WERI-Rb-1 (cell line): ENCODE measurements at regions not wholly inside any gene's neighbourhood (a gene's known extent, or its start where the extent isn't known, plus 50 kb on each side); places are given as distances from the start of the nearest gene placed in this dataset.

ENCODE experiments used
- DNase-seq: peaks from one replicate; pipeline ENCODE4 v3.0.0-alpha.2; 2020
- H3K27ac ChIP-seq: fragments of 250-450 bp; sonication (Bioruptor Pico); 2 replicates; pipeline ENCODE4 v1.5.1; 2020; ENCODE audit warnings: mild to moderate bottlenecking, moderate library complexity
- H3K27me3 ChIP-seq: fragments of 250-450 bp; sonication (Bioruptor Pico); 2 replicates; pipeline ENCODE4 v1.5.1; 2021; ENCODE audit warnings: mild to moderate bottlenecking, low read depth, moderate library complexity; ENCODE audit not compliant: insufficient read depth, severe bottlenecking
- H3K36me3 ChIP-seq: fragments of 250-450 bp; sonication (Bioruptor Pico); 2 replicates; pipeline ENCODE4 v1.5.1; 2020; ENCODE audit warnings: mild to moderate bottlenecking, moderate library complexity
- H3K4me3 ChIP-seq: 2 replicates; pipeline ENCODE4 v1.5.1; 2011; ENCODE audit warnings: low read depth, mild to moderate bottlenecking, control low read depth, low read length
- H3K9me3 ChIP-seq: fragments of 250-450 bp; sonication (Bioruptor Pico); 2 replicates; pipeline ENCODE4 v1.5.1; 2021; ENCODE audit warnings: mild to moderate bottlenecking, moderate library complexity; ENCODE audit not compliant: severe bottlenecking
- TF ChIP-seq, protein P1 (sequence below): IDR thresholded peaks from 2 replicates; pipeline ENCODE4 v1.5.1; 2011; ENCODE audit warnings: low read depth, mild to moderate bottlenecking, control low read depth, inconsistent platforms, low read length

DNA sequence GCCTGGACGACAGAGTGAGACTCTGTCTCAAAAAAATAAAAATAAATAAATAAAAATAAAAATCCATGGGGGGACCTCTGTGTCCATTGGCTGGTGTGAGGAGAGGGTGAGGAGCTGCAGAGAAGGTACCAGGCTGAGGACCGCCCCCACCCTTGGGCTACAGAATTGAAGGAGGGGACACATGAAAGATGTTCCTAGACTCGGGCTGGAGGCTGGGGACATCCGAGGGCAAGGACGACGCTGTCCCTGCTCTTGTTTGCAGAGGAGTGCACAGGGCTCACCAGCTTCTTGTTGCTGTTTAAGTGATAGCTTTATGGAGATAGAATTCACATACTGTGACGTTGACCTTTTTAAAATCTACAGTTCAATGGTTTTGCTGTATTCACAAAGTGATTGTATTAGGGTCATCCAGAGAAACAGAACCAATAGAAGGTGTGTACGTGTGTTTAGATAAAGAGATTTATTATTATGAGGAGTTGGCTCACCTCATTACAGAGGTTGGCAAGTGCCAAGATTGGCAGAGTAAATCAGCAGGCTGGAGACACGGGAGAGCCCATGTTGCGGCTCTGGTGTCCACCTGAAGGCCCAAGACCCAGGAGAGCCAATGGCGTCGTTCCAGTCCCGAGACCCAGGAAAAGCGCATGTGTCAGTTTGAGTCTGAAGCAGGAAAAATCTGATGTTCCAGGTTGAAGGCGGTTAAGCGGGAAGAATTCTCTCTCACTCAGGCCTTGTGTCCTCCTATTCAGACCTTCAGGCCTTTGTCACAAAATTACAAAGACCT, 320.7 kb downstream of the SEC14L1 start:
- Histone ChIP-seq H3K9me3 (no peaks in the 10 kb centered on the region), H3K4me3 (no peak overlapping the region), H3K27me3 (no peaks in the 10 kb centered on the region), H3K36me3 (peaks cover 29% of the 10 kb centered on the region), H3K27ac (no peak overlapping the region)
- DNase-seq, result no peak
- TF ChIP-seq, protein P1, sequence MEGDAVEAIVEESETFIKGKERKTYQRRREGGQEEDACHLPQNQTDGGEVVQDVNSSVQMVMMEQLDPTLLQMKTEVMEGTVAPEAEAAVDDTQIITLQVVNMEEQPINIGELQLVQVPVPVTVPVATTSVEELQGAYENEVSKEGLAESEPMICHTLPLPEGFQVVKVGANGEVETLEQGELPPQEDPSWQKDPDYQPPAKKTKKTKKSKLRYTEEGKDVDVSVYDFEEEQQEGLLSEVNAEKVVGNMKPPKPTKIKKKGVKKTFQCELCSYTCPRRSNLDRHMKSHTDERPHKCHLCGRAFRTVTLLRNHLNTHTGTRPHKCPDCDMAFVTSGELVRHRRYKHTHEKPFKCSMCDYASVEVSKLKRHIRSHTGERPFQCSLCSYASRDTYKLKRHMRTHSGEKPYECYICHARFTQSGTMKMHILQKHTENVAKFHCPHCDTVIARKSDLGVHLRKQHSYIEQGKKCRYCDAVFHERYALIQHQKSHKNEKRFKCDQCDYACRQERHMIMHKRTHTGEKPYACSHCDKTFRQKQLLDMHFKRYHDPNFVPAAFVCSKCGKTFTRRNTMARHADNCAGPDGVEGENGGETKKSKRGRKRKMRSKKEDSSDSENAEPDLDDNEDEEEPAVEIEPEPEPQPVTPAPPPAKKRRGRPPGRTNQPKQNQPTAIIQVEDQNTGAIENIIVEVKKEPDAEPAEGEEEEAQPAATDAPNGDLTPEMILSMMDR, result no peak

DNA sequence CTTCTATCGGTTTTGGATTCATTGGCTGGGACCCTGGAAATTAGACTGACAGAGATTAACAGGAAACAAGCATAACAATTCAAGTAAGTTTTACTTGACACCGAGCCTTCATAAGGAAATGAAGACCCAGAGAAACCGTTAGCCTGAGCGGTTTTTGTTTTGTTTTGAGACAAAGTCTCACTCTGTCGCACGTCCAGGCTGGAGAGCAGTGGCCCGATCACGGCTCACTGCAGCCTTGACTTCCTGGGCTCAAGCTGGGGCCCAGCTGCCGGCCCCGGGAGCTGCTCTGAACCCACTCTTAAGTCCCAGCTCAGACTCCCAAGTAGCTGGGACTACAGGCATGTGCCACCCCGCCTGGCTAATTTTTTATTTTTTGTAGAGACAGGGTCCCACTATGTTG, 321.3 kb downstream of the SEC14L1 start:
- peaks cover 26% of the 10 kb centered on the region for H3K36me3 ChIP-seq
- H3K27me3 ChIP-seq, result no peaks in the 10 kb centered on the region
- H3K27ac ChIP-seq, result no peak overlapping the region
- no peaks in the 10 kb centered on the region for H3K9me3 ChIP-seq
- TF ChIP-seq, protein P1, result no peak
- no peak overlapping the region for H3K4me3 ChIP-seq
- no peak for DNase-seq

DNA sequence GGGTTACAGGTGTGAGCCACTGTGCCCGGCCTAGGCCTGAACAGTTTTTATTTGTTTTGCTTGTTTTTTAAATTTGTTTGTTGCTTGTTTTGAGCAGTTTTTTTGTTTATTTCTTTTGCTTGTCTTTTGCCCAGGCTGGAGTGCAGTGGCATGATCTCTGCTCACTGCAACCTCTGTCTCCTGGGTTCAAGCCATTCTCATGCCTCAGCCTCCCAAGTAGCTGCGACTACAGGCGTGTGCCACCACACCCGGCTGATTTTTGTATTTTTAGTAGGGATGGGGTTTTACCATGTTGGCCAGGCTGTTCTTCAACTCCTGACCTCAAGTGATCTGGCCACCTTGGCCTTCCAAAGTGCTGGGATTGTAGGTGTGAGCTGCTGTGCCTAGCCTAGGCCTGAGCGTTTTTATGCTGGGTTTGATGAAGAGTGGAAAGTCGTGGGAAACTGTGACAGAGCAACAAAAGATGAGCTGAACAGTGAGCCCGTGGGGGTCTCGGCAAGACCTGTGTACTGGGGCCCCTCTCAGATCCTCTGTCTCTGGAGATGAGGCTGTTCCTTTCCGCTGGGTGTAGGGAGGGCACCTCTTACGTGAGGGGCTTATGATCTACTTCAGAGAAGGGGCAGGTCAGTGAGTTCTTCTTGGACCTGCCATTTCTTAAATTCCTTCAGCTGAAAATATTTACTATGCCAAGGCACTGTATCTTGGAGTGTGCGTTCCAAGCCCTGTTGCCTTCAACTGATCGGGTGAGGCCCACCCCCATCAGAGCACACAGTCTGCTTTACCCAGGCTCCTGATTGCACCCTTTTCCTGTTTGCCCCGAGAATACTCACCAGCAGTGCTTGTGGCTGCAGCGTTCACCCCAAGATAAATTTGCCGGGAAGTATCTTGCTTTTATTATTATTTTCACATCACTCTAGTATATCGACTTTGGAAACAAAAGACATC, 322.1 kb downstream of the SEC14L1 start:
- Histone ChIP-seq H3K4me3 (no peak overlapping the region), H3K27me3 (no peaks in the 10 kb centered on the region), H3K9me3 (no peaks in the 10 kb centered on the region), H3K36me3 (peaks cover 30% of the 10 kb centered on the region), H3K27ac (no peak overlapping the region)
- TF ChIP-seq, protein P1, result no peak
- no peak for DNase-seq

DNA sequence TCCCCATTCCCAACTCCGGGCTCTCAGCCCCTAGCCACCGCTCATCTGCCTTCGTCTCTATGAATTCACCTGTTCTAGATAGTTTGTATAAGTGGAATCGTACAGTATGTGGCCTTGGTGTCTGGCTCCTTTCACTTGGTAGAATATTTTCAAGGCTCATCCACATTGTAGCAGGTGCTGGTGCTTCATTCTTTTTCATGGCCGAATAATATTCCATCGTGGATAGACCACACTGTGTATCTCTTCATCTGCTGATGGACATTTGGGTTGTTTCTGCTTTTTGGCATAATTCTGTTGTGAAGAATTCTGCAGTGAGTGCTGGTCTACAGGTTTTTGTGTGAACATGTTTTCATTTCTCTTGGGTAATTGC, 324.2 kb downstream of the SEC14L1 start:
- Histone ChIP-seq H3K9me3 (no peaks in the 10 kb centered on the region), H3K27me3 (no peaks in the 10 kb centered on the region), H3K27ac (peak overlapping the region; percentile 84), H3K4me3 (no peak overlapping the region), H3K36me3 (peaks cover 40% of the 10 kb centered on the region)
- TF ChIP-seq, protein P1, result no peak
- no peak for DNase-seq

DNA sequence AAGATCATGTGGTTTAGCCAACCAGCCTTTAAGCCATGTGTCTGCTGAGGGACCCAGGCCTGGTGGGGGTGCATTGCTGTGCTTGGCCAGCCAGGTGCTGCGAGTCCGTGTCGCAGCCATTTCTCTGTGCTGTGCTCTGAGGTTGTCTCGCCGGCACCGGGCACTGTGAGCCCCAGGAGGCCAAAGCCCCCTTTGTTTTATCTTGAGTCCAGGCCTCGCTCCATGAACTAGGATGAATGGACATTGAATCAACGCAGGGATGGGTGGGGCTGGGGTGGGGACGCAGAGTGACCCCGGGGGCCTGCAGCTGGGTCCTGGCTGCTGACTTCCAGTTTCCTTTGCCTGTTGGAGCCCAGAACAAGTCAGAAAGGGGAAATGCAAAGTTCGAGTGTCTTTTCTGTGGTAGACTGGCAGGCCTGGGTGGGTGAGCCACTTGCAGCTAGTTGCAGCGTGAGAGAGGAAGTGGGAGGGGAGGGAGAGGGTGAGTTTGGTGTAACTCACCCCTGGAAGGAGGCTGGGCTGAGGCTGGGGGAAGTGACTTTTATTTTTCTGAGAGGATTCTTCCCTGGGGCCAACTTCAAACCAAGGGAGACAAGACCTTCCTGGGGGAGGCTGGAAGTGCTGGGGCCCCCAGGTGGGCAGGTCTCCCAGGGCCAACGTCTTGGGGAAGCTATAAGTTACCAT, 324.7 kb downstream of the SEC14L1 start:
- TF ChIP-seq, protein P1, result no peak
- no peaks in the 10 kb centered on the region for H3K9me3 ChIP-seq
- H3K4me3 ChIP-seq, result no peak overlapping the region
- peaks cover 45% of the 10 kb centered on the region for H3K36me3 ChIP-seq
- DNase-seq, result no peak
- peak overlapping the region; percentile 84 for H3K27ac ChIP-seq
- H3K27me3 ChIP-seq, result no peaks in the 10 kb centered on the region
